Stimulated activated CD4-positive, alpha-beta T cell treated with anti-CD3 and anti-CD28 coated beads, TNF-alpha, amount 100 ng/mL, for 48 hours (primary cell): ENCODE measurements at regions not wholly inside any gene's neighbourhood (a gene's known extent, or its start where the extent isn't known, plus 50 kb on each side); places are given as distances from the start of the nearest gene placed in this dataset.

Source experiments
- DNase-seq, 3 donors: peaks; one replicate each; pipeline ENCODE4 v3.0.0-alpha.2; 2020; ENCODE audit warnings: low read depth in 3 of 3

DNA sequence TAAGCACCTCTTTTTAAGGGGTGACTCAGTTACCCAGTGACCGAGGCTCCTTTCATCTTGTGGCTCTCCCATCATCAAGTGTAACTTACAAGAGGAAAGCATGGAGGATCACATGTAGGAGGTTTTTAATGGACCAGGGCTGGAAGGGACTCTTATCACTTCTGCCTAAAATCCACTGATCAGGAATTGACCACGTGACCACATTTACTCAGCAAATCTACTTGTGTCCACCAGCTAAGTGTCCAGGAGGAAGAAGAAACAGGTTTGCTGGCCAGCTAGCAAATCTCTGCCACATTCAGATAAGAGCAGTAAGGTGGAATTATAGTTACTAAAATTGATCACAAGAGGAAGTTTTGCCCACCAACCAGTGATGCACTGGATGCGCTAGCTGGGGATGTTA is 486.0 kb downstream of the ENC1 start:
- no peak for DNase-seq

DNA sequence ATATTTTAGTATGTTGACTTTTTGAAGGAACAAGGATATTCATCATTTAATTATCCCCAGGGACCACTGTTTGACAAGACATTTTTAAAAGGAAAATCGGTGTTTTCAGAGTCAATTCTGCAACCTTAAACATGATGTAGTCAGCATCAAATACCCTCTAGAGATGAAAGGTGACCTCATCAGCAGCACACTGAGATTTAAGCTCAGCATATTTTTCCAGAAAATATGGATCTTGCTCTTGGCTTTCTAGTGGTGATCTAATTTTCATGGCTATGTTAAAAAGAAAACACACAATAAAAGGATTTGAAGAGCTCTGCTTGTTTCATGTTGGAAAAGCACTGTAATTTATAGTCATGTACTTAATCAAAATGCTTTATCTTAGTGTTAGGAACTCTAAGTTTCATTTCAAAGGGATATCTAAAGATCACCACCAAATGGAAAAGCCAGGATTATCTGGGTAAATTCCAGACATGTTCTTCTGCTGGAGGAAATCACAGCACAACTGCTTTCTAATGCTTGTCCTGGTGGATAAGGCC is 487.2 kb downstream of the ENC1 start:
- no peak for DNase-seq

DNA sequence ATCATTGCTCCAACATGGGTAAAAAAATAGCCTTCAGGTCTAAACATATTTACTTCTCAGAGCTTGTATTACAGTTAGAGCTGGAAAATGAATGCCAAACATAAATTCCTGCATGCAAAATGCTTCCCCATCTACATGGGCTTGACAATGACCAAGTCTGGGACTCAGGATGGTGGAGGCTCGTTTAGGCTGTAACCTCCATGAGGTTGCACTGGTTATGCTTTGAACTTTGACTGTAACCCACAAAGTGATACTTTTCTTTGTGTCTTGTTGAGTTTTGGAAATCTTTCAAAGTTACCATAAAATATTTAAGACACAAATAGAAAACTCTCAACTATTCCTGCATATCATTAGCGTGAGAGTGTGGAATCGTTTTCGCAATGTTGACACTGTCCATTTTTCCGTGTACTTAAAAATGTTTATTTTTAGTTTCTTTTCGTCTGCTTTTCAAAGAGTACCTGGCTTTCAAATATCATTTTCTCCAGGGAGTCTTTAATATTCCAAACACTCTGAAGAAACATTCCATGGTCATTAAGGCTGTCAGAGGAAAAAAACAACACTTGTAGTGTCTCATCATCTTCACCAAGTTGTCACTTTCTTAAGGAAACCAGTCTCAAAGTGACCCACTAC is 487.8 kb downstream of the ENC1 start:
- DNase-seq, result no peak

DNA sequence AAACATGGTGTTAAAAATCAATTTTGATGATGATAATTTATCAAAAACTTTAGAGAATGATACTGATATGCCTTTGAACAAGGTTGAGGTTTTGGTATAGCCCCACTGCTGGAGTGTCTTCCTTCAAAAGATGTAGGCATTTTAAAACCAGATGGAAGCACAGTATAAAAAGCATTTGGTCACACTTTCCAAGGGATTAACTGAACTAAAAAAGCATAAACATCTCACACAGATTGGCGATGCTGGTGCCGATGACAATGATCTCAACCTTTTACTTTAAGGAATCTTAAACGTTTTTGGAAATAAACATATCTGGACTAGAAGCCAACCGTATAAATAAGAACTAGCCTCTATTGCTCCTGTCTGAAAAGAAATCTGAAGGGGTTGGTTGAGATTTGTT is 488.4 kb downstream of the ENC1 start:
- DNase-seq, result no peak

DNA sequence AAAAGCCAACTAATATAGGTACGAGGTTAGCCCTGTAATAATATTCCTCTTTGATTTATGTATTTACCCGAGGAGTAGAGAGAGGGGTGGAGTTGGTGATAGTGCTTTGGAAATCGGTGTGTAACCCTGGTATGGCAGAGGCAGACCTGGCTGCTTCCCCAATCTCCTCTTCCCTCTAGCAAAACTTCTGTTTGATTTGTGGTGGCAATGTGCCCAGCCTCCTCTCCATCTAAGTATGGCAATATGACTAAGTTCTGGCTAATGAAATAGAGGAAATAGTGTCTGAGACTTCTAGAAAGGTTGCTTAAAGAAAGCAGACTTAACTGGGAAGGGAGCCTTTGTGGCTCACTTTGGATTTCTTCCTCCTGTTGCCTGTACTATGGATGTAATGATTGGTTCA is 491.1 kb downstream of the ENC1 start:
- no peak for DNase-seq

DNA sequence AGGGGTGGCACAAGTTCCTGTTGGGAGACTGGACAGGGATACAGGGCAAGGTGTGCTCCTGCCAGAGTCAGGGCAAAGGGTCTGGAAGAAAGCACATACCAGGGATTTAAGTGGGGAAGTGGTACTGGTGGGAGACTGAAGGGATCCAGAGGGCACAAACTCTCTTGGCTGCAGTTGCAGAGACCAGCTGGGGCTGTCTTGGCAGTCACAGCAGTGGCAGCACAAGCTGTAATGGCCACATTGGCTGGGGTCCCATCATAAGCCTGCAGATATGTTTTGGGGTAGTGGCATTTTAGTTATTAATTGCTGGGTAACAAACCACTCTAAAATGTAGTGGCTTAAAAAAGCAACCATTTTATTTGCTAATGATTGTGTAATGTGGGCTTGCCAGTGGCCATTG is 492.2 kb downstream of the ENC1 start:
- no peak for DNase-seq

DNA sequence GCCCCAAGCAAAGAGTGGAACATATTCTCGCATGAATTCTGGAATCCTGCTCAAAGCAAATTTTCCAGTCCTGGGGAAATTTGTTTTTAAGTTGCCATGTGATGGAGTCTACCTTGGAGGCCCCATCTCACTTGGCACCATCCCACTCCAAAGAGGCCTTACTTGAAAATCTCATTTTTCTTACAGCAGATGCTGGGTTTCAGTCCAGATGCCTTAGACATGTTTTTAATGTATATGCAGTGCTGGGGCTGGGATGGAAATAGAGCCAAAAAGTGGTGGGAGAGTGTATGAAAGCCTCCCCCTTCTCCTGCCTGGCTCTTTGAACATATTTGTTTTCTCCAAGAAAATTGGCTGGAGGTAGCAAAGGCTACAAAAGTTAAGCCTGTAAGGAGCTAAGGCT is 493.7 kb downstream of the ENC1 start:
- DNase-seq, result no peak

DNA sequence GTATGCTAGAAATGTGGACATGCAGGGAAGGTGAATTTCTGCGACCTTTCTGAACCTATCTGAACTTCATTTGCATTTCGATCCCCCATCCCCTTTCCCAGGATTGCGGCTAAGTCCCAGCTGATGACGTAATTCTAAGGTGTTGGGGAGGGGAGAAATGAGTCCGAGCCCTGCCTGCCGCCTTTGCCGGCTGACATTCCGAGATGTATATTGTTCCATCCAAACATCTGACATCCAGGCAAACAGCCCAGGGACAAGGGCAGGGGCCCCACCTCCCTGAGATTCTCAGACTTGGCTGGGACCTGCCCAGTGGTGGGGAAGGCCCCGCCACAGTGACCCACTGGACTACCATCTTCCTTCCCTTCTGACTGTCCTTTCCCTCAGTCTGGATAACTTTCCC is 494.6 kb downstream of the ENC1 start:
- no peak for DNase-seq

DNA sequence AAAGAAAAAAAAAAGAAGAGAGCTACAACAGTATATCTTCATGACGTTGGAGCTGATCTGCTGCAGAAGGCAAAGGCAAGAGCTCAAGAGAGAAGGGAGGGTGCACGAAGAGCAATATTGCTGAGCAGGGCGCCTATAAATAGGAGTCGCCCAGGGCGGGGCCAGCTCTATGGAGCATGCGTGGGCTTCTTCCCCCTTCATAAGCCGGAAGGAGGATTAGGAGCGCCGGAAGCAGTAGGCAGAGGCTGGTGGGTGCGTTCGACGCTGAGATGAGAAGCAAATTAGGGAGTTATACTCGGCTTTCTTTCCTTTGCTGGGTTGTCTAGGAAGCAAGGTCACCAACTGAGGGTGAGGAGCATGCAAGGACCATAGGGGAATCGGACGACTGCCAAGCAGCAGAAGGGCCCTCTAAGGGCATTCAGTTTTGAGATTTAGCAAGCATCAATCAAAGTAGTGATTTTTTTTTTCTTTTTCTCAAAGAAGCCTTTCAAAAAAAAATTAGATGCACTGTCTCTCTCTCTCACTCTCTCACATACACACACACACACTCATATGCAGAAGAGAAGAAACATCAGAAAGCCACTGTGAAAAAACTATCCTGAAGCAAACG is 496.7 kb downstream of the ENC1 start:
- DNase-seq, result no peak

DNA sequence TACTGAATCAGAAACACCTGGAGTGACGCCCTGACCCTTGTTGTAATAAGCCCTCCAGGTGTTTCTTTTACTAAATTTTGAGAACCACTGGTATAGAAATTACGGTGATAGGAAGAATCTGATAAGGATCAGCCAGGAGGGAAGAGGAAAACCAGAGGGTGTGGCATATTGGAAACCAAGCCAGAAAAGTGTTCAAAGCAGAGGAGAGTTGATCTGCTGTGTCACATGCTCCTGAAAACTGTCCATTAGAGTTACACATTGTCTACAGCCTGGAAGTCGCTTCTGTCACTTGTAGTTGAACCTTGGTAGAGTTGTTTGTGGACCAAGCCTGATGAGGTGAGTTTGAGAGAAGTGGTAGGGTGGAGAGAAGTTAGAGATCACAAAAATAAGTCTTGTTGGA is 497.4 kb downstream of the ENC1 start:
- DNase-seq, result no peak

DNA sequence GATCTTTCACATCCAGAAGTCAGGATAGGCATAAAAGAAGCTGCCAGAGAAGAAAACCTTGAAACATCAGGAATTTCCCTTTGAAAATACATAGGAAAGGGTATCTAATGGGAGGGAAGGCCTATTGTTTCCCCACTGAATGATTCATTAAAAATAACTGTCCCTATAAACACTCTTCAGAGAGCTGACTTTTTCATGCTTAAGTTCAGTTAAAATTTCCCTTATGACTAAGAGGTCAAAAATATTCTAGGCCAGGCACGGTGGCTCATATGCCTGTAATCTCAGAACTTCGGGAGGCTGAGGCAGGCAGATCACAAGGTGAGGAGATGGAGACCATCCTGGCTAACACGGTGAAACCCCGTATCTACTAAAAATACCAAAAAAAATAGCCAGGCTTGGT is 499.5 kb downstream of the ENC1 start:
- DNase-seq, result no peak

DNA sequence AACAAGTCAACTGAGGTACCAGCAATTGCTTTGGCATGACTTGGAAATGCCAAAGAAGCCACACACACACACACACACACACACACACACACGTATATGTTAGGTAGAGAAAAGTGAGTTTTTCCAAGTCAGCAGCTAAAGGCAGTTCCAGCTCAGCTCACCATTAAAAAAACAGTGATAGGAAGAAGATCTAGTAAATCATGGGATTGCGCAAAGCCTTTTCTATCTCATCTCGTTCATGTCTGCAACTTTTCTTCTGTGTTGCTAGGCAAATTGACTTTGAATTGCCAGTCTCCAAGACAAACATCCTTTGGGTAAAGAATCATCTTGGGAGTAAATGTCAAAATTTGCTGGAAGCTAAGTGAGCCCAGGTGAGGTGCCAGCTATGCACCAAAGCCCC is 500.1 kb downstream of the ENC1 start:
- no peak for DNase-seq

DNA sequence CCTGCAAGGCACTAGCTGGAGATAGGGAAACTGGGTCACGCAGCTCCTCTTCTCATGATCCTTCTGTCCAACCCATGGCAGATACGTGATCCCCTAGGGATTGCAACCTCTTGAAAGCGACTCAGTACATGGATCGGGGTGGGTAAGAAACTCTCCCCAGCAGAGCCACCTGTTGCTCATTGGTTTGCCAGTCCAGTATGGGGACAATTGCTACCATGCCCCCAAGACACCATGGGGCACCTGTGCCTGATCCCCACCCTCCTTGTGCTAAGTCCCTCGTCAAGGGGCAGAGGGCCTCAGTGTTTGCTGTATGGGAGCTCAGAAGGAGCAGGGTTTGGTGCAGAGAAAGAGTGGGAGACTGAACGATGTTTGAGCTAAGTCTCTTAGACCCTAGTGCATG is 500.9 kb downstream of the ENC1 start:
- no peak for DNase-seq

DNA sequence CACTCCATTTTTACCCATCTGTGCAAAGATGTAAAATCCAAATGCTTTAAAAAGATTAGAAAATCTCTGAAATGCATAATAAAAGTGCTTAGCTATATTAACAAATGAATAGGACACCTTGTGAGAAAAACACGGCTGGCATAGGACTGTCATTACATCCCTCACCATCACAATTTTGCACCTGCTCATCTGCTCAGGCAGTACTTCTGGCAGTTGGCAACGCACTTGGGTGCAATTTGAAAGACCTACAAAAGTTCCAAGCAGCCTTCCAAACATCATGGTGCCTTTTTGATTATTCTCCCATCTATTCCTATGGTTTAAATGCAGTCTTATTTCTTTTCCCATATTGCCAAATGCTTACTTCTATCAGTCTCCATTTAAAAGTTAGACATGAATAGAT is 501.8 kb downstream of the ENC1 start:
- no peak for DNase-seq

DNA sequence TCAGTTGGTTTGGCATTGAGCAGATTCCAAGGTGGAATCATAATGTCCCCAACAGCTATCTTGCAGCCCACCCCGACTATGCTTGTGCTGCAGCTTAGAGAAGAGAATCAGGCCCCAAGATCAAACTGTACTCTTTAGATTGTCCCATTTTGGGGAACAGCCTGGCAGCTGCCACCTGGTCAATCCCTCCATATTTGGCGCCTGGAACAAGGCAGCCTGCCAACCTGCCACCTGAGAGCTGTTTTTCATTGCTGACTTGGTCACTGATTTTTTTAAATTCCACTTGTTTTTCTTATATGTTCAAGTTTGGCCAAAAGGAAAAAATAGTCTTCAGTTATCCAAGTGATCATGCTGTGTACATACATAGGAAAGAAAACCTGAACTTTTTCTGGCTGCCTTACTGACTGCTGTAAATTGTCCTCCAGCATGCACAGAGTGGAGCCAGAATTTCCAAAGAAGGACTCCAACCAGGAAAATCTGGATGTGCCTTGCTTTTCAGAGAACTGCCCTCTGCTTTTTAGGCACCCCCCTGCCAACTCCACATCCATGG is 504.2 kb downstream of the ENC1 start:
- no peak for DNase-seq

DNA sequence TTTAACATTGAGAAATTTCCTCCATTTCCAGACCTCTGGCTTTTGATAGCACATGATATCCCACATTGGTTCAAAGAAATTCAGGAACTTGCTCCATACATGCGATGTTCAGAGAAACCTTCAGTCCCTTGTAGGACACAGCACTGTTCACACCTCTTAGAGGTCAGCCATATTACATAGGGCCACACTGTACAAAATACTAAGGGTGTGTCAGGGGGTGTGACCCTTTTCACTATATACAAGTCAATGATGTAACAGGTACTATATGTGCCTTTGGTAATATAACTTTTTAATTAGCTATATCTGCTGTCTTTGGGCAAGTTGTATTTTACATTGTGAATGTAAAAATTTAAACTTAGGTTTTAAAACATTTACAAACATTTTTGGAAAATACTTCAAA is 505.5 kb downstream of the ENC1 start:
- DNase-seq, result no peak

DNA sequence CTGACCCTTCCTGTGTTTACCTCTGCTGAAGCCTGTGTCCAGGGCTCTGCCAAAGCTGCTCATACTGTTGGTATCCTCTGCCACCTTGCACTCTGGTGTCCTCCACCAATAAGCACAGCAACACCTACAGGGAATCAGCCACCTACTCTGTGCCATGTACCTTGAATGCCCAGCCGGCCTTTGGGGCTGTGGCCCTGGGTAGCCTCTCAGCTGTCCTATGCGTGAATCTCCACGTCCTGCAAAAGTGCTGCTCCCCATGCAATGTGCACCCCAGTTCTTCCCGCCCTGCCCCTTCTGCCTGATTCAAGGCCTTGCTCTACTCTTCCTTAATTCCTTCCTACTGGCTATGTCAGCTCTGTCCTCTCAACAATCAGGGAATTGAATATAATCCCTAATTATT is 506.5 kb downstream of the ARHGEF28 start:
- no peak for DNase-seq

DNA sequence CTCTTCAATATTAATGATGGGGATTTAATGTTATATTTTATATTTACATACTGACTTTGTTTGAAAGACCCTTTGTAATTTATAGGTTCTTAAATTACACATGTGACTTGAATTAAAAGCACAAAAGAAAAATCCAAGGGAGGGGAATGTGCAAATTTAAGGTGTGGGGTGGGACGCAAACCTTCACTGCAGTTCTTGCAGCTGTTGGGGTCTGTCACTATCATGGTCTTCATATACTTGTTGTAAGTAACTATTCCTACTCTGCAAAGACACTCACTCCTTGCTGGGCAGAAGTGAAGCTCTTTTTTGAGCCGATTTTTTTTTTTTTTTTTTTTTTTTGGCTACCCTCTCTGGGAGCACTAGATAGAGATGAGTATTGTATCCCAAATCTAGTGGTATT is 505.3 kb downstream of the ARHGEF28 start:
- DNase-seq, result no peak

DNA sequence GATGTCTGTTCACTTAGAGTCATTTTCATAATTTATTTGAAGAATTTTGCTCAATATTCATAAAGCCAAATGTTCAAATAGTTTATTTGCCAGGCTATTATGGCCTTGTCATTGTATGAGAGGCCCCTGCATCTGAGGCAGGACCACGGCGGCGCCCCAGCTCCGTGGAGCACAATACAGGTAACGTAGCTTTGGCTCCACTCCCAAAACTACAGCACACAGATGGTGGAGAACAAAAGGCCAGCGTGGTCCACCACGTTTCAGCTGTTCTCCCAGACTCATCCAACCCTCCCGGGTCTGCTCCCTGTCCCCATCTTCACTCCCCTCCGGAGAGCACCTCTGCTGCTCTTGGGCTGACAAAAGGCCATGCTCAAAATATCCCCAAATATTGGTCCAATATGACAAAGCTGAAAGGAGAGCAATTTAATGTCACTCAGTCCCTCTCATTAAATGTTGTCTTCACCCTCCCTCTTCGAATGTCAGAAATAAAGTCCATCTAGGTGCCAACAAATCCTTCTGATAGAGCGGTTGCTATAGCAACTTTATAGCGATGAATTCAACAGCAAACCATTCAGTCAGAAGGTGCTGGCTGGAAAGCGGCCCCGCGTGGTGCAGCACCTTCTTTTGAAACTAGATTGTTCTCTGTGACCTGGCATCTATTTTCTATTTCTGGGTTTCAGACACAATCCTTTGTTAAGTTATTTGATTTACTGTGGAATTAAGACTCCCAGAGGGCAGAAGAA is 504.3 kb downstream of the ARHGEF28 start:
- no peak for DNase-seq

DNA sequence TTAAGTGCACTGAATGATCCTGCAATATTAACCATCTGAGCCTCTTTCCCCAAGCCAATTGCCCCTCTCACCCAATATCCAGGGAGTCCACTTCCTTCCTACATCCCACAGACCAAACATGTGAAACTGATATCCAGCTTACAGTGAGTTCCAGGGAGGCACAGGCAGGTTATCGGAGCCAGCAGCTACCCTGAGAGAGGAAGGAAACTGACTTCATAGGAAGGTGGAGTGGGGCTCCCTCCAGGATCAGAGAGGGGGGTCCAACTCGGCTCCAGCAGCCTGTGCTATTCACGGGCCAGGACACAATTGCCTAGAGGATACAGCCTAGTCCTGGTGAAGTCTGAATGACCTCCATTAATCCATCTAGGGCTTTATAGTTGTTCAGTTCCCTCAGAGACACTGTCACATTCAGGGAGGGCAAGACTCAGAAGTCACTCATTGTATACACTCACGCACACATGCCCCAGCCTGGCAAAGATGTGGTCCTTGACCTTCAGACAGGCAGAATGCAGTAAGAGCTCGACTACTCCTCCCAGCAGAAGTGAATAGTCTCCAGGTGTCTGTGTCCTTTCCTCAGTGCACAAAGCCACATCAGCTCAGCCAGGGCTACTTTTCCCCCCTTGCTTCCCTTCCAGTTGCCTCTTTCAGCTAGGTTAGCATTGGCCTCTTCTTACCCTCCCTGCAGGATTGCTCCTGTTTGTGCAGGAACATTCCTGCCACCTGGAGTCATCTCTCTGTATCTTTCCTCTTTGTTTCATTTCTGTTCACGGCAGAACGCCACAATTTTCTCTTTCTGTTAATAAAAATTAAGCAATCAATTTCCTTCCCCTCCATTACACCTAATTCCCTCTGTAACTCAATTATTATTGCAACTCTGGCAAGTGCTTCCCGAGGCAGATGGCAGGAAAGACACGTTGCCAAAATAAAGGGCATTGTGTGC is 501.7 kb downstream of the ARHGEF28 start:
- DNase-seq, result no peak

DNA sequence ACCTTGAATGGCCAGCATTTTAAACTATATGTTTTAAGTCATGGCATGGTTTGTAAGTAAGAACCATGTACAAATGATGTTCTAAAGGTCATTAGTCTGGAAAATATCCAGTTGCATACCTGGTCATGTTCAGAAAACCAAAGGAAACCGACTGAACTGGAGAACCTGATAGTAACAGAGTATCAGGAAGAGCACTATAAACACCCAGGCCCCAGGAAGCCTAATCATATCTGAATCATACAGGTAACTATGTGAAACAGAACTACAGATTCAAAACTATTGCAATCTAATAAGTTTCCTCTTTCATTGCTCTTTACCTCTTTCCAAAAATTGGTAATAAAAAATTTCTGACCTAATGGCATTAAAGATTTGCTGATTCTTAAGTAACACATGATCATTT is 500.3 kb downstream of the ARHGEF28 start:
- no peak for DNase-seq

DNA sequence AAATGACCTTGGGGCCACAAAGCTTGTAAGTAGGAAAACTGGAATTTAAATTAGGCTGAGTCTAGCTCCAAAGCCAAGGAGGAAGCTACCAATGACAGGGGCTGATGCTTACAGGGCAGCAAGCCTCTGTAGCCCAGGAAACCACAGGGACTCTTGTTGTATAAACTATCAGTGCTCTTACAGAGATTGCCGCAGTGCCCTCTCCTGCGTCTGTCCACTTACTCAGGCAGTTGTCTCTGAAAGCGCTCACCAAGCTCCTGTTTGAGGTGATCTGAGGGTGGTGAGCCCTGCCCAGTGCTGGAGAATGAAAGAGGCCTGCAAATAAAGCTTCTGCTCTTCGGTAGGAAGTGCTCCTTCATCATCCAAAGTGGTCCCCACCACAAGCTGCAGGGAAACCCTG is 498.8 kb downstream of the ARHGEF28 start:
- DNase-seq, result no peak
